NCI-H146 treated with DMSO at 0.1 percent for 48 hours (cell line): ENCODE measurements at regions not wholly inside any gene's neighbourhood (a gene's known extent, or its start where the extent isn't known, plus 50 kb on each side); places are given as distances from the start of the nearest gene placed in this dataset.
"Not testable (repeated sequence)": the region's sequence is repeated elsewhere in the genome, so short reads cannot be mapped to it uniquely, and the experiment has no call there.

ENCODE experiments used
- DNase-seq: peaks from one replicate; lab custom pipeline; 2025; ENCODE audit not compliant: unreplicated experiment; lab: John Stamatoyannopoulos, UW

DNA sequence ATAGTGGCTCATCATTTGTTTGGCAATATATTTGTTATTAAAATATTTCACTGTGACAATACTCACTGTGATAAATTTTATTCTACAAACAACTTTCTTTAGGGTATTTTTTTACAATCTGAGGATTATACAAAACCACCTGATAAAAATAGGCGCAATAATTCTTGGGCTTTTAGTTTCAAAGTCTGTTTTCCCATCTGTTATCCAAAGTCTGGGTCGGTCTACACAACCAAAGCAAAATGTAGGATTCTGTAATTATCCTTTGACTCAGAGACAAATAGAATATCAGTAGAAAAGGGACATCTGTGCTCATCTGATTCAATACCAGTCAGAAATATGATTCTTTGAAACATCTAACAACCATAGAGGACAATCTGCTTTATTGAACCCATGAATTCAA lies 271.8 kb upstream of the AMIGO2 start:
- DNase-seq = no peak

DNA sequence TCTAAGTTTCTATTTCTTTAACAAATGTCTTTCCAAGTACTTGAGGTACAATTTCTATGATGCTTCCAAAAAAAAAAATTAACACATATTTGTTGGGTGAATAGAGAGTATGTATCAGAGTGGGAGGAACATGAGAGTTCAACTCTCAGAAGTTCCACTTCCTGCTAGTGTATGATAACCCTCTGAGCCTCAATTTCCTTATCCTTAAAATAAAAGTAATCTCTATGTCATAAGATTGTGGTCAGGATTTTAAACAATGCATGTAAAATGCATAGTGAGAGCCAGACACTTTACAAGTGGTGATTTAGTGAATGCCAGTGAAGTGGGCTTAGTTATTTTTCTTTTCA lies 270.3 kb upstream of the AMIGO2 start:
- DNase-seq = no peak

DNA sequence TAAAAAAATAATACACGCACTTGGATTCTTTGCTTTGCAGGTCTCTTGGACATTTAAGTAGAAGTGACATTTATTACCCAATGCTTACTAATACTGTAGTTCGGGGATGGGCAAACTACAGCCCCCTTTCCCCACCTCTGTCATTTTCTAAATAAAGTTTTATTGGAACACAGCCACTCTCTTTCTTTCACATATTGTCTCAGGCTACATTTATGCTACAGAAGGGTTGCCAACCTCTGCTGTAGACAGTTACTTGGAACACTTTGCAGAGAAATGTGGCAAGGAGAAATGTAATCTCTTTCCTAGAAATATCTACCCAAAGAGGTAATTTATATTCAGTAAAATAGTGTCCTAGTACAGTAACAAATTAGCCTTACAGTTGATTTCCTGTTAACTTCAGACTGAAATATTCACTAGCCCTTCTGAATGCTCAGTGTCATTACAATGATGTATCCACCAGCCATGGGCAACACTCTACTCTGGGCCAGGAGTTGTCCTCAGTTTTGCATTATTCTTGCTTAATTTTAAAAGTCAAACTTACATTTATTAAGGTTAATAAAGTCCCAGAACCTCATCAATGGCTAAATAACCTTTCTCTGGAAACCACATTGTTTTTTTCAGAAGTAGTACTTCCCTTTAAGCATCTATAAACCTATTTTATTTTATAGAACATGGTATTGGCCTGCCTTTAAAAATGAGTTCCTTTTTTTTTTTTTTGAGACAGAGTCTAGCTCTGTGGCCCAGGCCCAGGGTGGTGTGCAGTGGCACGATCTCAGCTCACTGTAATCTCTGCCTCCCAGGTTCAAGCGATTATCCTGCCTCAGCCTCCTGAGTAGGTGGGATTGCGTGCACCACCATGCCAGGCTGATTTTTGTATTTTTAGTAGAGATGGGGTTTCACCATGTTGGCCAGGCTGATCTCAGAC lies 269.6 kb upstream of the AMIGO2 start:
- no peak for DNase-seq

DNA sequence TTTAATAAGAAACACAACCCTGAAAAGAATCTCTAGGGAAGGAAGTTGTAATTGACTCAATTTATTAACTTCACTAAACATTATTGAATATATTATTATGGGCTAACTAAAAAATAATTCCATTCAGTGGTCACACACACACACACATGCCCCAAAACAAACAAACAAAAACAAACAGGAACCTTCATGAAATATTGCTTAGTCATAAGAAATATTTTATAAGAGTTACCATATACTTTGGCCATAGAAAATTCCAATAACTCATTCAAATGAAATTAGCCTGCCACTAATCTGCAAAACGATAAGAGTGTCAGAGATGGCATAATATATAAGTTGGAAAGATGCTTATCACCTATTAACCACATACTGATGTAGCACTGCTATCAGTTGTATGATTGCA lies 268.4 kb upstream of the AMIGO2 start:
- no peak for DNase-seq

DNA sequence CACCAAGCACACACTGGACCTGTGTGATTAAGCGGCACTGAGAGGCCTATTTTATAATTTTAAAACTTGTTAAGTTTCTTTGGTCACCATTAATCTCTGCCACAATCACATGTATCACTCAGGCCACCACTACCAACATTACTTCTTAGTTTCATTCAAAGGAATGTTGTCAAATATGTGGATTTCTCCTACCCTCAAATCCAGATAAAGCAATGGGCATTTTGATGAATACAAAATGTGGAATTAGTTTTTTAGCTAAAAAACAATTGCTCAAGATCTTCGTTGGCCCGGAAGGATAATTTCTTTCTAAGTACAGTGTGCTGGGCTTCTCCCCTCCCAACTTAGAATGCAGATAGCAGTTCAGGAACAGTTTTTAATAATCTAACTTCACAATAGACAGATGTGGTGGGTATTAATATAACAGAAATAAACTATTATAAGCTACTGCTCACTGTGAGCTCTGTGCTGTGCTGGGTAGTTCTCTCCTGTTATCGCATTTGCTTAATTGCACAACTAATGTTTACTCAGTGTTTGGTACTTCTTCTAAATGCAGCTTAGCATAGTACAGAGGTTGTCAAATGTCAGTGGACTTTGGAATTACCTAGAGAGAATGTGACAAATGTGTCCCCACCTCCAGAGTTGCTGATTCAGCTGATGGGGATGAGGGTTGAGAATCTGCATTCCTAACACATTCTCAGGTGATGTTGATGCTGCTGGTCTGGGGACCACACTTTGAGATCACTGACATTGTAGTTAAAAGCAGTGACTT lies 266.7 kb upstream of the AMIGO2 start:
- no peak for DNase-seq

DNA sequence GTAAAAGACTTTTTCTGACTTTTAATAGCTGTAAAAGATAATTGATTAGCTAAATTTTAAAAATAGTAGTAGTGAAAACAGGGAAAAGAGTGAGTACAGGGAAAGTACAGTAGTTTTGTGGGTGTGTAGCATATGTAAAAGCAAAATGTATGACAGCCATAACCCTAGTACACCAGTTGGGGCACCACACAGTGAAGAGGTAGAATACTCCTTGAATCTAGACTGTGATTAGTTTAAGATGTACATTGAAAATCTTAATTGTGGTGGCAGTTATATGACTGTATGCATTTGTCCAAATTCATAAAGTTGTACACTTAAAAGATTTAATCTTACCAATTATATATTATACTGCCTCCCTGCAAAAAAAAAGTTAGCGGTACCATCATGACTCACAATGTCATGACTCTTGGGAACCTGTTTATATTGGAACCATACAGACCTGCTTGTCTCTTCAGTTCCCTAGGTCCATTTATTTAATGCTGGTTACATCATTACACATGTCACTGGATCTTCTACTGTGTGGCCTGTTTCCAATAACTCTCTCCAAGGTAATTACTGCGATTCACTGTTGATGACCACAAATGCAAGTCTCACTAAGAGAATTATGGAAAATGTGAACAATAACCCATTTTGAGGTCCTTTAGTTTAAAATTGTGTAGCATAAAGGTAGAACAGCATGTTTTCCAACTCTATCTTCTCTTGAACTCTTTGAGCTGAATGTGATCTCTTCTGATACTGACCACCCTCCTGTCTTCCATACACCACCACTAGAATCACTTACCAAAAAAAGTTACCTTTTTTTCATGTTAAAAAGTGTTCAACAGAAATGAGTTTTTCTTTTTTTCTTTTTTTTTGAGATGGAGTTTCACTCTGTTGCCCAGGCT lies 264.2 kb upstream of the AMIGO2 start:
- no peak for DNase-seq

DNA sequence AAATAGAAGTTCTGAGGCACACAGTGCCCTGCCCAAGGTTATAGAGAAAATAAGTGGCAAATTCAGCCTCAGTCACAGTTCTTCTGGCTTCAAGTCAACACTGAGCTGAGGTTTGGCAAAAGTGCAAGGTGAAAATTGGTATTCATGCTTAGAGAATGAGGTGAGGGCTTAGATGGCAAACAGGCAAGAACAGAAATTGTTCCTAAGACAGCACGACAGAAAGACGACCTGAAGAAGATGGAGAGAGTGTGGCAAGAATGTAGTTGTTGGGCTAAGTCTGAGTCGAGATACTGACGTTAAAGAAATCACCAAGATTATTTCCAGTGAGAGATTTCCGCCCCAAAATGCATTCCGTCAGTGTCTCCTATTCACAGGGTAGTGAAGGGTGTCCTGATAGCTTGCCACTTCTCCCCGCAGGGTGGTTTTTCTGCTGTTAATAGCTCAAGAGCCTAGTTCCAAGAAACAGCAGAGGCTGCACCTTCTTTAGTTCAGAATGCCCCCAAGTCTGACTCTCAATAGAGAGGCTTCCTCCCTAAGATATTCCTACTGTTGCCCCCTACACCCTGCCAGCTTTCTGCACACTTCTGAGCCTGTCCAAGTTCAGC lies 260.8 kb upstream of the AMIGO2 start:
- DNase-seq = no peak

DNA sequence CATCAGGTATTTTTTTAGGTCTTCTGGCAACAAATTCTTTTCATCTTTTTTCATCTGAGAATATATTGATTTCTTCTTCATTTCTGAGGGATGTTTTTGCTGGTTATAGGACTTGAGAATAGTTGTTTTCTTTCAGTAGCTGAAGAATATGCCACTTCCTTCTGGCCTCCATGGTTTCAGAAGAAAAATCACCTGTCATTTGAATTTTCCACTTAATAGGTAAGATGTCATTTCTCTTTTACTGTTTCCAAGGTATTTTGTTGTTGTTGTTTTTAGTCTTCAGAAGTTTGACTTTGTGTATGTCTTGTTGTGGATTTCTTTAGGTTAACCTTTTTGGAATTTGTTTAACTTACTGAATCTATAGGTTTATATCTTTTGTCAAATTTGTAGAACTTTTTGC lies 257.8 kb upstream of the AMIGO2 start:
- DNase-seq = no peak

DNA sequence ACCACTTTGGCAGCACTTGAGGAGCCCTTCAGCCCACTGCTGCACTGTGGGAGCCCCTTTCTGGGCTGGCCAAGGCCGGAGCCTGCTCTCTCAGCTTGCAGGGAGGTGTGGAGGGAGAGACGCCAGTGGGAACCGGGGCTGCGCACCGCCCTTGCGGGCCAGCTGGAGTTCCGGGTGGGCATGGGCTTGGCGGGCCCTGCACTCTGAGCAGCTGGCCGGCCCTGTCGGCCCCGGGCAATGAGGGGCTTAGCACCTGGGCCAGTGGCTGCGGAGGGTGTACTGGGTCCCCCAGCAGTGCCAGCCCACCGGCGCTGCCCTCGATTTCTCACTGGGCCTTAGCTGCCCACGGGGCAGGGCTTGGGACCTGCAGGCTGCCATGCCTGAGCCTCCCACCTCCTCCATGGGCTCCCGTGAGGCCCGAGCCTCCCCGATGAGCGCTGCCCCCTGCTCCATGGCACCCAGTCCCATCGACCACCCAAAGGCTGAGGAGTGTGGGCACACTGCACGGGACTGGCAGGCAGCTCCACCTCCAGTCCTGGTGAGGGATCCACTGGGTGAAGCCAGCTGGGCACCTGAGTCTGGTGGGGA lies 253.6 kb upstream of the AMIGO2 start:
- not testable (repeated sequence) for DNase-seq

DNA sequence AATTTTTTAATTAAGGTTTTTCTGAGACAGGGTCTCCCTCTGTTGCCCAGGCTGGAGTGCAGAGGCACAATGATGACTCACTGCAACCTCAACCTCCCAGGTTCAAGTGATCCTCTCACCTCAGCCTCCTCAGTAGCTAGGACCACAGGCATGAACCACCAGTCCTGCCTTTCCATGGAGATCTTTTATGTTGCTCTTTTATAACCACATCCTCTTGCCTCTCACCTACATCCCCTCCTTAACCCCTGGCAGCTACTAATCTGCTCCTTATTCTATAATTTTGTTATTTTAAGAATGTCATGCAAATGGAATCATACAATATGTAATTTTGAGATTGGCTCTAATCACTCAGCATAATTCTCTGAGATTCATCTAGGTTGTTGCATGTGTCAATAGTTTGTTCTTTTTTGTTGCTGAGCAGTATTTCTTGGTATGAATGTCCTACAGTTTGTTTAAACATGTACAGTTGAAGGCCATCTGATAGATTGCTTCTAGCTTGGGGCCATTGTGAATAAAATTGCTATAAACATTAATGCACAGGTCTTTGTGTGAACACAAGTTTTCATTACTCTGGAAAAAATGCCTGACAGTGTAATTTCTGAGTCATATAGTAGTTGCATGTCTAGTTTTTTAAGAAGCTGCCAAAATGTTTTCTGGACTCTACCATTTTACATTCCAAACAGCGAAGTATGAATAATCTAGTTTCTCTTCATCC lies 249.2 kb upstream of the AMIGO2 start:
- DNase-seq = no peak

DNA sequence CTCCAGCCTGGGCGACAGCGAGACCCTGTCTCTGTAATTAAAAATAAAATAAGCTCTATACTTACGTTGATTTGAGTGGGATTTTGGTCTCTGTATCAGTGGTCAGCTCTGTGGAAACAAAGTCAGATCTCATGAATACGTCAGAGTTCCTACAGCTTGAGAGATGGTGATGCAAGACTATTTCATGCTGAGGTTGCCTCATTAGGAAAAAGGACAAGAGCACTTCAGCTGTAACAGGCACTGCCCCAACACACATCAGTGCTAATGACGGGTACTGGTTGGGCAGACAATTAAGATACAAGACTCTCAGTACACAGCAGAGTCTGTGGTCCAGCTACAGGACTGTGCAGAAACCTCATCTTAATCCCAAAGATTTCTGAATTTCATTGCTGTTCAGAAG lies 246.4 kb upstream of the AMIGO2 start:
- DNase-seq = no peak

DNA sequence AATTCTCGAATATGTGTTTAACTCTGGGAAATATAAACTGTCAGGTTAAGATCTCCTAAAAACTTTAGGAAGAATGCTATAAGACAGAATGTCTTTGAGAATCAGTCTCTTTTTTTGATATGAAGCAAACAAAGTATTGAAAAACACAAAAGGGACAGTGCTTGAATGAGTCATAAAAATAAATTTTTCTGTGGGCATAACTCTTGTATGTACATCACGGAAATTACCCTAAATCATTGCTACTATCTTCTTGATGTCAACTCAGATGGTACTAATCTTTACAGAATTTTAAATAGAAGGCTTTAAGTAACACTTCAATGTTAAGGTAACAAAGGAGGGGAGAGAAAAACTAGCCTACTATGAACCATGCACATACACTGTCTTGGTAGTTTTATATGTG lies 244.0 kb upstream of the AMIGO2 start:
- DNase-seq = no peak

DNA sequence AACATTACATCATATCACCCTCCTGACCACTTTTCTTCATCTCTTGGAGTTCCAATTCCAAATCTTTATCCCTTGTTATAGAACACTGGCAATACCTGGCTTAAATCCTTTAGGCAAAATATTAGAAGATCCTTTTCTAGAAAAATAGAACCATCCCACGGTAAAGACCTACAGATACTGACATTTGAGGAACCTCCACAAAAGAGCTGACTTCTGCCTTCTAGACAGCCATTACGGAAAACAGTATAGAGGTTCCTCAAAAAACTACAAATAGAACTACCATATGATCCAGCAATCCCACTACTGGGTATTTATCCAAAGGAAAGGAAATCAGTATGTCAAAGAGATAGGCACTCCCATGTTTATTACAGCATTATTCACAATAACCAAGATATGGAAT lies 241.7 kb upstream of the AMIGO2 start:
- no peak for DNase-seq

DNA sequence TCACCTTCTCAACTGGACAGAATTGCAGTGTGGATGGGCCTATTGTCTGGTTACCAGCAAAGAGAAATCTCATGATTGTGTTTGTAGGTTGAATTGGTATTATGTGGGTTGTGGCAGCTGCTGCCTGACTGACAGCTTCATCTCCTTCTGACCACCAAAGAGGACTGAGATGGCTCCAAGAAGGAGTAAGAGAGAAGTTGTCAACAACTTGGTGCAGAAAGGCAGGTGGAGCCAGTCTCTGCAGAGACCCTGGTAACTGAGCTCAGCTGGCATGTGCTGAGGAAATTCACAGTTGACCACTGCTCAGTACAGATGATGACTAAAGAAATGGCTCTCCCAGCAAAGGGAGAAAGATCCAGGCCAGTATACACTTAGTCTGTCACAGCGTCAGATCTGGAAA lies 240.0 kb upstream of the AMIGO2 start:
- DNase-seq = no peak

DNA sequence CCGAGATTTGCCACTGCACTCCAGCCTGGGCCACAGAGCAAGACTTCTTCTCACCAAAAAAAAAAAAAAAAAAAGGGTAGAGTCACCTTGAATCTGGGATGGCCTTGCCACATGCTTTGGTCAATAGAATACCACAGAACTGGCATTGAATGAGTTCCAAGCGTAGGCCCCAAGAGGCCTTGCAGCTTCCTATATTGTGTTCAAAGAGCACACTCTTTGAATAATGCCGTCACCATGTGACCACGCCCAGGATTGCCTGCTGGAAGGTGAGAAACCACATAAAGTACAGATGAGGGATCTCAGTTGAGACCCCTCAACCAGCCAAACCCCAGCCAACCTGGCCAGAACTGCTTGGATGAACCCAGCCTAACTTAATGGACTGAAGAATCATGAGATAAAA lies 239.2 kb upstream of the AMIGO2 start:
- no peak for DNase-seq

DNA sequence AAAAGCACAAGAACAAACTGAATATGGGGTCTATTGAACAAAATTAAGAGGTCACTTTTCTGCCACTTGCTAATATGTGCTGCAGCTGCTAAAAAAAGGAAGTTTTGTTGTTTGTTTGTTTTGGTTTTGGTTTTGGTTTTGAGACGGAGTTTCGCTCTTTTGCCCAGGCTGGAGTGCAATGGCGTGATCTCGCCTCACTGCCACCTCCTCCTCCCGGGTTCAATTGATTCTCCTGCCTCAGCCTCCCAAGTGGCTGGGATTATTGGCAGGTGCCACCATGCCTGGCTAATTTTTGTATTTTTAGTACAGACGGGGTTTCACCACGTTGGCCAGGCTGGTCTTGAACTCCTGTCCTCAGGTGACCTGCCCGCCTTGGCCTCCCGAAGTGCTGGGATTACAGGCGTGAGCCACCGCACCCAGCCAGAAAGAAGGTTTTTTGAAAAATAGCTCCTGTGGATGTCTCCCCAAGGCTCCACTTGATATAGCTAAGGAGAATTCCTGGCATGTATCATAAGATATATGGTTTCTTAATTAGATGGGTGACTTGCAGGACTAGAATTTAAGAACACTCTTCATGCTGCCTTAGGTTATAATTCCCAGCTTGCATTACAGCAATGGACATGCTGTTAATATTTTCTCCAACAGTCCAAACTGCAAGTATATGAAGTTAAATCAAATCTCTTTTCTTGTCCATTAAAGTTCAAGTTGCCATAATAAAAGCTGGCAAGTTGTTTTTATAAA lies 237.6 kb upstream of the AMIGO2 start:
- no peak for DNase-seq

DNA sequence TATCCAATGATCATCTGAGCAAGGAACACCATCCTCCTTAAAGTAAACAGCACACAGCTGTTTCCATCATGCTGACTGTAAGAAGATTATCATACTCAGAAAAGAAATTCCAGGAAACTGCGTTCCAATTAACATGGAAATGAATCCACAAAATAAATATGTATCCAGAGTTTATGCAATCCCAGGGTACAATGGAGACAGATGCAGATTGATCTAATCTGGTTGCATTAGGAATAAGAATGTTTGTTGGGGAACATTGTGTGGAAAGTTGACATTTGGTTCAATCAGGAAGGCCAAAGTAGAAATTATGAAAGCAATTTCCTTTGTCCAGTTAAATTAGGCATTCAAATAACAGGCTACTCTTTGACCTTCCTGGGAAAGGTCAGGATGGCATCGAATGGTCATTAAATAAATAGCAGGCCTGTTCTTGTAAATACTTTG lies 236.9 kb upstream of the AMIGO2 start:
- no peak for DNase-seq

DNA sequence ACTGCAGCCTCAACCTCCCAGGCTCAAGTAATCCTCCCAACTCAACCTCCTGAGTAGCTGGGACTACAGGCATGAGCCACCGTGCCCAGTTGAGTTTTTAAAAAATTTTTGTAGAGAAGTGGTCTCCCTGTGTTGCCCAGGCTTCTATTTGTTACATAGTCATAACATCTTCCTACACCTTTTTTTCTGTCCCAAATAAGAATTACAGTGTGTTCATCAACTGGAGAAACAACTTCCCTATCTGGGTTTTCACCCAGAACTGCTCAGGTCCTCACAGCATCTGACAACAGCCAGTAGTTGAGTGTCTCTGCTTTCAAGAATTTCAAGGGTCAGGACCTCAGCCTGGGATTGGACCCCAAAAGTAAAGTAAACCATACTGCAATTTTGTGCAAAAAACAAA lies 235.2 kb upstream of the AMIGO2 start:
- no peak for DNase-seq

DNA sequence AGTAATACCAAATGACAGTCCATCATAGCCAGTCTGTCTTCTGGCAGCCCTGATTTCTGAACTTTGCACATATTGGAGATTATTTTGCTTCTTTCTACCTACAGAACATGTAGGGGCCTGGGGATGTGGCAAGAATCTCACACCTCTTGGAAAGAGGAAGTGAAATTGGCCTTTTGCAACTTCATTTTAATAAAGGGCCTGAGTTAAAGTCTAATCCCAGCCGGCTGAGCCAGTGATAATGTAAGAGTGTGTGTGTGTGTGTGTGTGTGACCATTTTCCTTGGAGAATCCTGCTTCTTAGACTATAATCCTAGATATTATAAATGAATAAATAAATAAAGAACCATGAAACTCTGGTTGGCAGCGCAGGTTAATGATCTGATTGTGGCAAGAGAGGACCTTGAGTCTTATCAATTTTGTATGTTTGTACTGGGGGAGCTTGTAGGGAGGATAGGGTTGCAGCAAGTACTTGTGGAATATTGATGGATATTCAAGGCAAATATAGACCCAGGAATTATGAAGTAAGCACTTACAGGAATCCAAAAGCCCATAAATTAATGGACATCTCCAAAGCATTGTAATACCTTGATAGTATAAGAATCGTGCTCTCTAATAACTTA lies 233.2 kb upstream of the AMIGO2 start:
- no peak for DNase-seq
